HCT116 (cell line): ENCODE measurements at regions not wholly inside any gene's neighbourhood (a gene's known extent, or its start where the extent isn't known, plus 50 kb on each side); places are given as distances from the start of the nearest gene placed in this dataset.

ENCODE experiments used
- ATAC-seq: fragments of 200-7000 bp; cut with Tn5 transposase; 2 replicates; pipeline ENCODE4 v1.9.1; 2020; ENCODE audit warnings: mild to moderate bottlenecking, moderate library complexity
- BruUV-seq: library from RNA; stranded (reverse); fragments of 400-500 nt; replicated peaks from 2 replicates; lab custom pipeline; 2021; lab: Mats Ljungman, UMichigan
- CTCF ChIA-PET: fragments of 300-600 bp; sonication (Branson Sonifier 250); formaldehyde crosslinking; loops from one replicate; lab custom pipeline; 2021; ENCODE audit warnings: antibody characterized with exemption; lab: Charles Lee
- POLR2A ChIA-PET: fragments of 300-600, 350-600 bp; sonication (Branson Sonifier 250); formaldehyde crosslinking; loops from one replicate; lab custom pipeline; 2021; ENCODE audit warnings: antibody characterized with exemption; lab: Charles Lee
- RAD21 ChIA-PET, 2 experiments: fragments of 300-600 bp; sonication (Branson Sonifier 250); formaldehyde crosslinking; loops; one replicate each; lab custom pipeline; 2023; ENCODE audit warnings: low total read pairs in 2 of 2; ENCODE audit not compliant: uncharacterized antibody in 2 of 2, unreplicated experiment in 2 of 2, low non-redundant PET in 1 of 2; lab: Charles Lee
- DNase-seq: peaks from one replicate; pipeline ENCODE4 v3.0.0-alpha.2; 2010; ENCODE audit warnings: low read depth, low spot score
- H2AFZ ChIP-seq: fragments of 200-600 bp; shearing (Covaris generic), sonication (generic); 2 replicates; pipeline ENCODE4 v1.6.1; 2017; ENCODE audit warnings: low read depth, mixed run types, mixed read lengths, antibody characterized with exemption, low read length; ENCODE audit not compliant: poor library complexity, severe bottlenecking
- H3K27ac ChIP-seq: 2 replicates; pipeline ENCODE4 v1.5.1; 2012; ENCODE audit warnings: low read depth, low read length
- H3K27me3 ChIP-seq: fragments of 200-600 bp; sonication (generic); 2 replicates; pipeline ENCODE4 v1.6.1; 2016; ENCODE audit warnings: mixed run types, low read length, mixed read lengths; ENCODE audit not compliant: insufficient read depth
- H3K36me3 ChIP-seq, 2 experiments: fragments of 200-500 bp in 1 of 2; fragments of 200-600 bp in 1 of 2; sonication (Bioruptor generic) in 1 of 2; sonication (generic) in 1 of 2; 2 replicates each; pipeline versions ENCODE4 v1.5.1 to v1.6.1; 2014 to 2016; ENCODE audit warnings: low read length in 2 of 2, inconsistent platforms in 1 of 2, mixed read lengths in 1 of 2, mixed run types in 1 of 2; ENCODE audit not compliant: insufficient read depth in 2 of 2, control insufficient read depth in 1 of 2
- H3K4me1 ChIP-seq, 2 experiments: fragments of 200-600 bp in 1 of 2; sonication (generic) in 1 of 2; 2 replicates each; pipeline versions ENCODE4 v1.5.1 to v1.6.1; 2012 to 2017; ENCODE audit warnings: low read length in 2 of 2, inconsistent platforms in 1 of 2, mild to moderate bottlenecking in 1 of 2, mixed read lengths in 1 of 2, mixed run types in 1 of 2, moderate library complexity in 1 of 2; ENCODE audit not compliant: insufficient read depth in 2 of 2, control insufficient read depth in 1 of 2
- H3K4me2 ChIP-seq: fragments of 200-600 bp; sonication (generic); 2 replicates; pipeline ENCODE4 v1.6.1; 2017; ENCODE audit warnings: mixed run types, low read length, mixed read lengths
- H3K4me3 ChIP-seq, 2 experiments: fragments of 200-600 bp in 1 of 2; sonication (generic) in 1 of 2; replicated peaks in 1 of 2; 2 replicates each; pipeline ENCODE4 v1.5.1; 2011 to 2016; ENCODE audit warnings: low read length in 2 of 2, control low read depth in 1 of 2, low read depth in 1 of 2, mild to moderate bottlenecking in 1 of 2, mixed read lengths in 1 of 2, mixed run types in 1 of 2
- H3K79me2 ChIP-seq: fragments of 200-600 bp; sonication (generic); 2 replicates; pipeline ENCODE4 v1.6.1; 2017; ENCODE audit warnings: mild to moderate bottlenecking, mixed run types, low read length, moderate library complexity, mixed read lengths; ENCODE audit not compliant: insufficient read depth
- H3K9ac ChIP-seq: fragments of 200-600 bp; sonication (generic); 2 replicates; pipeline ENCODE4 v1.6.1; 2016; ENCODE audit warnings: low read length, mixed read lengths
- H3K9me2 ChIP-seq: fragments of 200-600 bp; sonication (generic), shearing (Covaris generic); 2 replicates; pipeline ENCODE4 v1.6.1; 2017; ENCODE audit warnings: mixed run types, mild to moderate bottlenecking, moderate library complexity; ENCODE audit not compliant: insufficient read depth
- H3K9me3 ChIP-seq, 2 experiments: fragments of 200-500 bp in 1 of 2; fragments of 200-600 bp in 1 of 2; sonication (Bioruptor generic) in 1 of 2; sonication (generic) in 1 of 2; 2 replicates each; pipeline ENCODE4 v1.6.1; 2014 to 2017; ENCODE audit warnings: low read length in 2 of 2, mixed read lengths in 2 of 2, inconsistent platforms in 1 of 2, low read depth in 1 of 2, mild to moderate bottlenecking in 1 of 2, mixed run types in 1 of 2, moderate library complexity in 1 of 2; ENCODE audit not compliant: control insufficient read depth in 1 of 2, insufficient read depth in 1 of 2
- H4K20me1 ChIP-seq: fragments of 200-600 bp; sonication (generic), shearing (Covaris generic); 2 replicates; pipeline ENCODE4 v1.6.1; 2017; ENCODE audit warnings: mixed run types, mild to moderate bottlenecking, moderate library complexity; ENCODE audit not compliant: insufficient read depth
- ATF3 ChIP-seq: IDR thresholded peaks from 2 replicates; pipeline ENCODE4 v1.6.1; 2012
- CEBPB ChIP-seq: IDR thresholded peaks from 2 replicates; pipeline ENCODE4 v1.6.1; 2012; ENCODE audit warnings: low read depth
- EGR1 ChIP-seq: IDR thresholded peaks from 2 replicates; pipeline ENCODE4 v1.6.1; 2012; ENCODE audit warnings: low read depth
- EZH2 ChIP-seq: fragments of 200-600 bp; sonication (generic); IDR thresholded peaks from 2 replicates; pipeline ENCODE4 v1.6.1; 2017; ENCODE audit warnings: antibody characterized with exemption, mixed run types
- JUND ChIP-seq: IDR thresholded peaks from 2 replicates; pipeline ENCODE4 v1.6.1; 2012
- RAD21 ChIP-seq: IDR thresholded peaks from 2 replicates; pipeline ENCODE4 v1.6.1; 2012; ENCODE audit warnings: low read depth, mild to moderate bottlenecking
- REST ChIP-seq: IDR thresholded peaks from 2 replicates; pipeline ENCODE4 v1.6.1; 2012; ENCODE audit warnings: low read depth
- YY1 ChIP-seq: IDR thresholded peaks from 2 replicates; pipeline ENCODE4 v1.6.1; 2011; ENCODE audit warnings: low read length, low read depth, moderate library complexity, mild to moderate bottlenecking; ENCODE audit not compliant: insufficient replicate concordance; ENCODE audit errors: extremely low read depth
- ZFX ChIP-seq: fragments of 450-650 bp; IDR thresholded peaks from 2 replicates; pipeline ENCODE4 v1.6.1; 2017
- ZNF274 ChIP-seq: fragments of 200-500 bp; sonication (Bioruptor generic); IDR thresholded peaks from 2 replicates; pipeline ENCODE4 v1.6.1; 2014; ENCODE audit warnings: mild to moderate bottlenecking, low read depth, low read length, inconsistent platforms
- intact Hi-C: fragments of 100-400 bp; cut with micrococcal nuclease; formaldehyde crosslinking; loops from 2 replicates; pipeline ENCODE4 v1.10.0; 2022
- TF ChIP-seq, protein P1 (sequence below), 3 experiments: fragments of 200-600 bp in 1 of 3; sonication (generic) in 1 of 3; IDR thresholded peaks in 2 of 3; conservative IDR thresholded peaks in 1 of 3; 2 replicates each; pipeline ENCODE4 v1.5.1; 2012 to 2017; ENCODE audit warnings: low read depth in 2 of 3, low read length in 2 of 3, antibody characterized with exemption in 1 of 3, borderline replicate concordance in 1 of 3, control low read depth in 1 of 3, mild to moderate bottlenecking in 1 of 3, mixed read lengths in 1 of 3, mixed run types in 1 of 3, moderate library complexity in 1 of 3; ENCODE audit not compliant: insufficient read depth in 1 of 3

GRCh38 chr15:37165395-37165794 lies 65.0 kb upstream of the MEIS2 start:
- Histone ChIP-seq H3K4me1 (no peaks in the 10 kb centered on the region), H3K9me2 (no peaks in the 10 kb centered on the region), H2AFZ (no peak overlapping the region), H3K4me3 (no peak overlapping the region), H3K4me2 (no peak overlapping the region), H3K27ac (no peak overlapping the region), H3K36me3 (no peaks in the 10 kb centered on the region), H4K20me1 (no peaks in the 10 kb centered on the region), H3K9me3 (no peaks in the 10 kb centered on the region), H3K9ac (no peak overlapping the region), H3K27me3 (no peaks in the 10 kb centered on the region), H3K79me2 (no peaks in the 10 kb centered on the region)
- ChIA-PET CTCF (no interaction called here), POLR2A (no interaction called here), RAD21 (no interaction called here)
- BruUV-seq = no TSS peak
- TF ChIP-seq REST = no peak
- TF ChIP-seq JUND = no peak
- TF ChIP-seq ZFX = no peak
- TF ChIP-seq EZH2 = no peak
- no peak for TF ChIP-seq ZNF274
- no peak for TF ChIP-seq EGR1
- TF ChIP-seq ATF3 = no peak
- no peak for TF ChIP-seq YY1
- TF ChIP-seq RAD21 = no peak
- TF ChIP-seq, protein P1, sequence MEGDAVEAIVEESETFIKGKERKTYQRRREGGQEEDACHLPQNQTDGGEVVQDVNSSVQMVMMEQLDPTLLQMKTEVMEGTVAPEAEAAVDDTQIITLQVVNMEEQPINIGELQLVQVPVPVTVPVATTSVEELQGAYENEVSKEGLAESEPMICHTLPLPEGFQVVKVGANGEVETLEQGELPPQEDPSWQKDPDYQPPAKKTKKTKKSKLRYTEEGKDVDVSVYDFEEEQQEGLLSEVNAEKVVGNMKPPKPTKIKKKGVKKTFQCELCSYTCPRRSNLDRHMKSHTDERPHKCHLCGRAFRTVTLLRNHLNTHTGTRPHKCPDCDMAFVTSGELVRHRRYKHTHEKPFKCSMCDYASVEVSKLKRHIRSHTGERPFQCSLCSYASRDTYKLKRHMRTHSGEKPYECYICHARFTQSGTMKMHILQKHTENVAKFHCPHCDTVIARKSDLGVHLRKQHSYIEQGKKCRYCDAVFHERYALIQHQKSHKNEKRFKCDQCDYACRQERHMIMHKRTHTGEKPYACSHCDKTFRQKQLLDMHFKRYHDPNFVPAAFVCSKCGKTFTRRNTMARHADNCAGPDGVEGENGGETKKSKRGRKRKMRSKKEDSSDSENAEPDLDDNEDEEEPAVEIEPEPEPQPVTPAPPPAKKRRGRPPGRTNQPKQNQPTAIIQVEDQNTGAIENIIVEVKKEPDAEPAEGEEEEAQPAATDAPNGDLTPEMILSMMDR (IDR thresholded peaks at IDR 0.05 in 2 of 3, conservative IDR thresholded peaks at IDR 0.05 in 1 of 3; ENCODE audit: borderline replicate concordance in 1 of 3, insufficient read depth in 1 of 3, low read depth in 2 of 3, low read length in 2 of 3) = no peak
- TF ChIP-seq CEBPB = no peak
- no peak for ATAC-seq
- no peak for DNase-seq
- intact Hi-C loops = no loop called here
